ENCODE measurements at regions not wholly inside any gene's neighbourhood (a gene's known extent, or its start where the extent isn't known, plus 50 kb on each side); places are given as distances from the start of the nearest gene placed in this dataset.
"Not testable (repeated sequence)": the region's sequence is repeated elsewhere in the genome, so short reads cannot be mapped to it uniquely, and the experiment has no call there.

DNA sequence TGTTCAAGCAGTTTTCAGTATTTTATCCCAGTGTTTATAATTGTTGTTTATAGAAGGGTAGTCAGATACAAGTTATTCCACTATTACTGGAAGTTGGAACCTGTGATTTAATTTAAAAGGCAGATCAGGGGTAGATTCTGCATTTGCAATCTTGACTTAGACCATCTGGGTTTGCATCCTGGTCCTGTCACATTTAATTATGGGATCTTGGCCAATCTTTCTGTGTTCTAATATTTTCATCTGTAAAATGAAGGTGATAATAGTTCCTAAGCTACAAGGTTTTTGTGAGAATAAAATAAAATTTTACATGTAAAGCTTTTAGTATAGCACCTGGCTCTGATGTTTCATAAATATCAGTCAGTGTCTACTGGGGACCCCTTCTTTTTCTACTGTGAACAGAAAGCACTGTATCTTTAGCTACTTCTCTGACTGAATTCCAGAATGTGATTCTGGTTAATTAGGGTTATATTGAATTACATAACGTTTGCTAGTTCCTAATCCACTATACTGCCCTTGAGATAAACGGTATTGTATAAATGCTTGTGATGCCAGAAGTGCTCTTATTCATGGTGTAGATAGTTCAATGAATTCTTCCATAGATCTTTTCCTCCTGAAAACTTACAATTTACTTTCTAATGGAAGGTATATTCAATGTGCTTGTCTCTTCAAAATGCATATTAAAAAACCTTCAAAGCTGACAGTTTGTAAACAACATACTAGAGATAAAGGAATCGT, 131.0 kb downstream of the KCNK1 start:
- TF ChIP-seq, protein P1, sequence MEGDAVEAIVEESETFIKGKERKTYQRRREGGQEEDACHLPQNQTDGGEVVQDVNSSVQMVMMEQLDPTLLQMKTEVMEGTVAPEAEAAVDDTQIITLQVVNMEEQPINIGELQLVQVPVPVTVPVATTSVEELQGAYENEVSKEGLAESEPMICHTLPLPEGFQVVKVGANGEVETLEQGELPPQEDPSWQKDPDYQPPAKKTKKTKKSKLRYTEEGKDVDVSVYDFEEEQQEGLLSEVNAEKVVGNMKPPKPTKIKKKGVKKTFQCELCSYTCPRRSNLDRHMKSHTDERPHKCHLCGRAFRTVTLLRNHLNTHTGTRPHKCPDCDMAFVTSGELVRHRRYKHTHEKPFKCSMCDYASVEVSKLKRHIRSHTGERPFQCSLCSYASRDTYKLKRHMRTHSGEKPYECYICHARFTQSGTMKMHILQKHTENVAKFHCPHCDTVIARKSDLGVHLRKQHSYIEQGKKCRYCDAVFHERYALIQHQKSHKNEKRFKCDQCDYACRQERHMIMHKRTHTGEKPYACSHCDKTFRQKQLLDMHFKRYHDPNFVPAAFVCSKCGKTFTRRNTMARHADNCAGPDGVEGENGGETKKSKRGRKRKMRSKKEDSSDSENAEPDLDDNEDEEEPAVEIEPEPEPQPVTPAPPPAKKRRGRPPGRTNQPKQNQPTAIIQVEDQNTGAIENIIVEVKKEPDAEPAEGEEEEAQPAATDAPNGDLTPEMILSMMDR (conservative IDR thresholded peaks at IDR 0.05; ENCODE audit: low read length) = no peak

DNA sequence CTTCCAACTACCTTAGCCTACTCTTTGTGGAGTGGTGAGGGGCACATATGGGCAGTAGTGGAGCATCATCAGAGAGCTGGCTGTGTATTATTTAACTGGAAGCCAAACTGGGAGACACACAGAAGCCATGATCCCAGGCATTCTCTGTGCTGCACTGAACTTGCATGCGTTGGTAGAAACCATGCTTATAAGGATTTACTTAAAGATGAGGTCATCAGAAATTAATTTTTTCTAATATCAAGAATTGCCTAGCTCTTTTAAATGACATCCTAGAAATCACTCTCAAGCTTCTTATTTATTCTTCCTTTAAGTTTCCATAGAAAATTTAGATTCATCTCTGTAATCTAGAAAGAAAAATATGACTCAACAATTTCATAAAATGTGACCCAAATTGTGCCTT, 136.2 kb downstream of the KCNK1 start:
- no peak overlapping the region for H3K4me3 ChIP-seq (ENCODE audit: low read length)
- TF ChIP-seq, protein P1 (conservative IDR thresholded peaks at IDR 0.05; ENCODE audit: low read length) = no peak

More for the DNA sequence above, 131.0 kb downstream of the KCNK1 start:
- DNase-seq (ENCODE audit: low read depth) = no peak
- H3K4me3 ChIP-seq (ENCODE audit: low read length) = no peak overlapping the region

DNA sequence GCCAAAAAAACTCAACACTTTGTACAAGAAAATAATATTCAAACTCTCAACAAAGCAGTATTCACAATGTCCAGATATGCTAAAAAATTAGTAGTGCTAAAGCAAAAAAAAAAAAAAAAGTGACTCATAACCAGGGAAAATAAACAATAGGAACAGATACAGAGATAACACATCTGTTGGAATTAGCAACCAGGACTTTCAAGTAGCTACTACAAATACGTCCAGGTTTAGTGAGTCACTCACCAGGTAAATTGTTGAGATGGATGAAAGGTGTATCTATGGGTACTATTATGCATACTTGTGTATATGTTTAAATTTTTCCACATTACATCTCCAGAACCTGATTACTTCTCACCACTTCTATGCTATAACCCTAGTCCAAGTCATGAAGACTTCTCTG, 144.8 kb upstream of the SLC35F3 start:
- TF ChIP-seq, protein P1 (conservative IDR thresholded peaks at IDR 0.05; ENCODE audit: low read length) = no peak
- DNase-seq (ENCODE audit: low read depth) = no peak
- H3K4me3 ChIP-seq (ENCODE audit: low read length) = no peak overlapping the region

More for the DNA sequence above, 136.2 kb downstream of the KCNK1 start:
- DNase-seq (ENCODE audit: low read depth) = no peak

DNA sequence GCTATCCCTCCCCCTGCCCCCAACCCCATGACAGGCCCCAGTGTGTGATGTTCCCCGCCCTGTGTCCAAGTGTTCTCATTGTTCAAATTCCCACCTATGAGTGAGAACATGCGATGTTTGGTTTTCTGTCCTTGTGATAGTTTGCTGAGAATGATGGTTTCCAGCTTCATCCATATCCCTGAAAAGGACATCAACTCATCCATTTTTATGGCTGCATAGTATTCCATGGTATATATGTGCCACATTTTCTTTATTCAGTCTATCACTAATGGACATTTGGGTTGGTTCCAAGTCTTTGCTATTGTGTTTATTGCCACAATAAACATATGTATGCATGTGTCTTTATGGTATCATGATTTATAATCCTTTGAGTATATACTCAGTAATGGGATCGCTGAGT, 140.2 kb upstream of the SLC35F3 start:
- H3K4me3 ChIP-seq (ENCODE audit: low read length); DNase-seq (ENCODE audit: low read depth): not testable (repeated sequence)

DNA sequence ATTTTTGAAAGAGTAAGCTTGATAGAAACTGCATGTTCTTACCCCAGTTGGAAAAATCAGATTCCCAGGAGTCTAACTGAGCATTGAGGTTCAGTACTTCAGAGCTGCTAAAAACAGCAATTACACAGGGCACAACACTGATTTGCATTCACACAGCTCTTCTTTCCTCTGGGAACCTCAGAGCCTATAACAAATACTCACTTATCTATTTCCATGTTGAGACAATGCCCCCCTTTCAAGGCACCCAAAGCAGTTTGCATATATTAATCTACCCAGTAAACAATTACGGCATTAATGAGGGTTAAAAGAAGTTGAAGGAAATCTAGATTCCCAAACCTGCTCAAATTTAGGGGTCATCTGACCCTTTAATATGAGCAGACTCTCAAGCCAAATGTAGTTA, 126.9 kb upstream of the SLC35F3 start:
- TF ChIP-seq, protein P1 (conservative IDR thresholded peaks at IDR 0.05; ENCODE audit: low read length) = no peak
- no peak for DNase-seq (ENCODE audit: low read depth)
- H3K4me3 ChIP-seq (ENCODE audit: low read length) = no peak overlapping the region

DNA sequence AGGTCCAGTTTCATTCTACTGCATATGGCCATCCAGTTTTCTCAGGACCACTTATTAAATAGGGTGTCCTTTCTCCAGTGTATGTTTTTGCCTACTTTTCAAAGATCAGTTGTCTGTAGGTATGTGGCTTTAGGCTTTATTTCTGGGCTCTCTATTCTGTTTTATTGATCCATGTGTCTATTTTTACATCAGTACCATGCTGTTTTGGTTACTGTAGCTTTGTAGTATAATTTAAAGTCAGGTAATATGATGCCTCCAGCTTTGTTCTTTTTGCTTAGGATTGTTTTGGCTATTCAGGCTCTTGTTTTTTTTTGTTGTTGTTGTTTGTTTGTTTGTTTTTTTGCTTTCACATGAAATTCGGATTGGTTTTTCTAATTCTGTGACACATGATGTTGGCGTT, 124.4 kb upstream of the SLC35F3 start:
- TF ChIP-seq, protein P1 (conservative IDR thresholded peaks at IDR 0.05; ENCODE audit: low read length) = no peak
- no peak for DNase-seq (ENCODE audit: low read depth)
- no peak overlapping the region for H3K4me3 ChIP-seq (ENCODE audit: low read length)

DNA sequence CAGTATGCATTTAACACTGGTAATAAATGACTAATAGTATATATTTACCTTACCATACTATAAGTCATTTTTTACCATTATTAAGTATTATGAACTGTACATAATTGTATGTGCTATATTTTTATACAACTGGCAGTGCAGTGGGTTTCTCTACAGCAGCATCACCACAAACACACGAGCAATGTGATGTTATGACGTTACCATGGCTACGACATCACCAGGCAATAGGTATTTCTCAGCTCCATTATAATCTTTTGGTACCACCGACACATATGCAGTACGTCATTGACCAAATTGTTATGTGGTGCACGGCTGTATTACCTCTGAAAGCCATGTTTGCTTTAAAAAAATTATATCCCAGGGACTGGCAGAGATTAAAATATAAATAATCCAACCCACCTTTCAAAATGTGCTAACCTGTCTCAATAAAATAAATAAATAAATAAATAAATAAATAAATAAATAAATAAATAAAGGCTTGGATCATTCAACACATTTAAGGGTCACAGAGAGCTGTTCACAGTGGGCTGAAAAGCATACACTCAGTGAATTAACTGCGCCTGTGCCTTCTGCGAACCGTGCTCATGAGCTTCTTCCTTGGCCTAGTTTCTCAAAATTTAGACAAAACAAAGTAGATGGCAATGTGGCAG, 121.4 kb upstream of the SLC35F3 start:
- TF ChIP-seq, protein P1 (conservative IDR thresholded peaks at IDR 0.05; ENCODE audit: low read length) = no peak
- no peak for DNase-seq (ENCODE audit: low read depth)

More for the DNA sequence above, 121.4 kb upstream of the SLC35F3 start:
- H3K4me3 ChIP-seq (ENCODE audit: low read length) = no peak overlapping the region

Data from AG10803 (cell line).